ENCODE measurements at regions not wholly inside any gene's neighbourhood (a gene's known extent, or its start where the extent isn't known, plus 50 kb on each side); places are given as distances from the start of the nearest gene placed in this dataset.
"Not testable (repeated sequence)": the region's sequence is repeated elsewhere in the genome, so short reads cannot be mapped to it uniquely, and the experiment has no call there.

DNA sequence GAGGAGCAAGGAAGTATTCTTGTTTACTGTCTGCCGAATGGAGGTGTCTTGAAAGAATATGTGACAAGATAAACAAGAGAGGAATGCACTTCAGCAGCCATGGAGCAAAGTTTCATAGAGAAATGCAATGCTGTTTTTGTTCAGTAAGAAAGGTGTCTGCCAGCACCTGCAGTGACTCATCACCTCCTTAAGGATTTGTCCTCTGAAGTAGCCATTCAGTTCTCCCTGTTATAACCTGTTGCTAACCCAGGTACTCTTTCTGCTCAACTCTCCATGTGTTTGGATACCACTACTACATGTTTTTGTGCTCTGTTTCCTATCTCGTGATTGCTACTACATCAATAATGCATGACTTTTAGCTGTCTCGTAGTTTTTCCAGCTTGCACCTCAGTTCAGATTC is 328.9 kb downstream of the CHL1 start:
- DNase-seq: no peak

DNA sequence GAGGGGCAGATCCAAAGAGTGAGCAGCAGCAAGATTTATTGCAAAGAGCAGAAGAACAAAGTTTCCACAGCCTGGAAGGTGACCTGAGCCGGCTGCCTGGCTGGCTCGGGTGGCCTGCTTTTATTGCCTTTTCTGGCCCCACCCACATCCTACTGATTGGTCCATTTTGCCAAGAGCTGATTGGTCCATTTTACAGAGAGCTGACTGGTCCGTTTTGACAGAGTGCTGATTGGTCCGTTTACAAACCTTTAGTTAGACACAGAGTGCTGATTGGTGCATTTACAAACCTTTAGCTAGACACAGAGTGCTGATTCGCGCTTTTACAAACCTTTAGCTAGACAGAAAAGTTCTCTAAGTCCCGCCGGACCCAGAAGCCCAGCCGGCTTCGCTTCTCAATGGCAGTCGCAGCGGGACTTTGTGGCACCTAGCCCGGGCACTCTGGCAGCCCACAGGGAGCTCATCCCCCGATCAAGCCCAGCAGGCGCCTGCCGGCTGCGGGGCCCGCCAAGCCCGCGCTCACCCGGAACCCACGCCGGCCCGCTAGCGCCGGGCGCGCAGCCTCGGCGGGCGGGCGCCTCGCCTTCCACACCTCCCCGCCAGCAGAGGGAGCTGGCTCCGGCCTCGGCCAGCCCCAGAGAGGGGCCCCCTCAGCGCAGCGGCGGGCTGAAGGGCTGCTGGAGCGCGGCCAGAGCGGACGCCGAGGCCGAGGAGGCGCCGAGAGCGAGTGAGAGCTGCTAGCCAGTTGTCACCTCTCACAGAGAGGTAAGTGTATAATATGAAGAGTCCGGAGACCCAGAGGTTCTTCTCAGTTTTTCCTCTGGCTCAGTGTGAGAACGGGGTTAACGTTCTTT is 339.2 kb downstream of the CHL1 start:
- DNase-seq: no peak

DNA sequence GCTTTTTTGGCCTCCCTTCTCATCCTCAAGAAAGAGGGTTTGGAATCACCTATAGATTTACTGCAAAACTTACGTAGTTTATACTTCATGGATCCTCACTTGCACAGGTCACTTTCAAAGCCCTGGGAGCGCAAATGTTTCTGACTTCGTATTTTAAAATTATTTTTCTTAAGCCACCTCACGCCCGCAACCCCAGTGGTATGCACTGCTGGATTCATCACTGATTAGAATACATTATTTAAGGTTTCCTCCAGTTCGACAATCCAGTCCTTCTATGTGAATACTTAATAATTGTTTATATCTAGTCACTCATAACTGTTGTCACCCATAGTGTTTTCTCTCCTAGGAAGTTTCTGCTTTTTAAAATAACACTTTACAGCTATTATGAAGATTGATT is 339.9 kb downstream of the CHL1 start:
- no peak for DNase-seq

DNA sequence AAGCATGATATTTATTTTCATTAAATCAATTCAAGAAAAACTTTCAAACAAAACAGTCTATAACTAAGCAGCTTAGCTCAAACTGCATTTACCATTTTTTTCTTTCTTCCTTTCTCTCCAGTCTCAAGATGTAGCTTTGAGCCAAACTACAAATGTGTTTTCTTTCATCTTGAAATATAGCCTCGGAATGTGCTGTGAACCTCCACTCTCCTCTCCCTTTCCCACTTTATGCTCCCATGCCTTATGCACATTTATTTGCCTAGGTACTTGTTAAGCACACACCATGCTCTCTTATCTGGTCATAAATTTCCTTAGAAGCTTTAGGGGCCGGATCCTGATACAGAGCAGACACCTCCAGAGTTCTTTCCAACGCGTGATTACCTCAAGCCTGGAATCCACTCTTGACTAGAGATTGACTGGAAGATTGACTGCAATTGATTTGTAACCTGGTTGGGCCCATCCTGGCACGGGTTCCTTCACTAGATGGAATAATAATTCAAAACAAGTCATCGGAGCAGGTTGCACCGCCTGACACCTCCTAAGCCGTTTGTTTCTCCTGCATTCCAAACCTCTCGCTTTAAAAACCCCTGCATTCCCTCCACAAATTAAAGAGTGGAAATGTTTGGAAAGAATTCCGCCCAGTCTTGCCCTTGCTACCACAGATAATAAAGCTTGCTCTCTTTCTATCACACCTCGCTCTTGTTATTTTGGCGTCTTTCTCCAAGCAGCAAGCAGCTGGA is 344.7 kb downstream of the CHL1 start:
- DNase-seq: no peak

DNA sequence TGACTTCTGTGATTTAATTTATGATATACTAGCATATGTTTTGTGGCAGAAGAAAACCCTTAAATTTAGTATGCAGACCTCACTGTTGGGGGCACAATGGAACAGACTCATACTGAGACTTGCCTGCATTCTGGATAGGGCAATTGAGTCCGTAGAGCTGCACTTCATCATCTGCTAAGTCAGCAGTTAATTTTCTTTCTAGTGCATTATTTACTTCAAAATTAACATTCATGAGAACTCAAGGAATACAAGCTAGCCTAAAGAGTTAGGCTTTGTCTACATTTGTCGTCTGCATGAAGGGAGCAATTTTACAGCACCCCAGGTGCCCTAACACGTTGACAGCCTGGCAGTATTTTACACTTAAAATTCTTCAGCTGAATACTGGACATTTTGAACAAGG is 345.5 kb downstream of the CHL1 start:
- no peak for DNase-seq

DNA sequence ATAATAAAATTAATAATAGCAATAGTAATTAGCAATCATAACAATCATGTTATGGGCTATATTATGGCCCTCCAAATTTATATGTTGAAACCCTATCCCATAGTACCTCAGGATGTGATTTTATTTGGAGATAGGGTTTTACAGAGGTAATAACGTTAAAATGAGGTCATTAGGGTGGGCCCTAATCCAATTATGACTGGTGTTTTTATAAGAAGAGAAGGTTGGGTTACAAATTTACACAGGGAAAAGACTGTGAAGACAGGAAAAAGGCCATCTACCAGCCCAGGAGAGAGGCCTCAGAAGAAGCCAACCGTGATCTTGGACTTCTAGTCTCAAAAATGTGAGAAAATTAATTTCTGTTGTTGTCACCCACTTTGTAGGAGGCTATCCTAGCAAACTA is 353.1 kb downstream of the CHL1 start:
- no peak for DNase-seq

DNA sequence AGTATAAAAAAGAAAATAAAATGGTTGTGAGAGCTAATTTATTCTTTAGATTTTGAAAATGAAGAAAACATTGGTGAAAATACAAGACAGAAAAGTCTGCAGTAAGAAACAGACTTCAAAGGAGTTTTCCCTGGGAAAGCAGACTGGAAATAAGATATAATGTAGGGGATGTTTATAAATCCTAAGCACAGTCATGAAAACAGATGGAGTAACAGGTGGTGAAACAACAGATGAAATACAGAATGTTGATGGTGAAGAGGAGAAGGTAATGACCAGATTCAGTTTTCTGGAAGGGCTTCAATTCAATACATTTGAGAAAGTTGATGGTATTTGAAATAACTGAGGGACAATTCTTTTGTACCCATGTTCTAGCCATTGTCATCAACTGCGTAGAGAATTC is 353.9 kb downstream of the CHL1 start:
- DNase-seq: no peak

DNA sequence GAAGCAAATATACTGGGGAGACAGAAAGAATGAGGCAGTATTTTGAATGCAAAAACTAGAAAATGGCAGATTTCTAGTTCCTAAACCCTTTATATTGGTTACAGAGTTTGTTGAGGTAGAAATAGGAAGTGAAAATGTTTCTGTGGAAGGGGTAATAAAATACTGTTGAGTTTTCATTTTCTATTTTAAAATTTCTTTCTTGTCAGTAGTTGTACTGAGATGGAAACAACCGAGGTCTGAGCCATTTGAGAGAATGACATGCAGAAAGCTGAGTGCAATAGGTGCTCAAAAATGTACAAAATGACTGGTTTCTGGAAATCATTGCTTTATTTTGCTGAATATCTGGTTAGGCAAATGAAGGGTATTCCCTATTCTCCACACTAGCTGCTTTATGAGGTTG is 361.4 kb downstream of the CHL1 start:
- no peak for DNase-seq

DNA sequence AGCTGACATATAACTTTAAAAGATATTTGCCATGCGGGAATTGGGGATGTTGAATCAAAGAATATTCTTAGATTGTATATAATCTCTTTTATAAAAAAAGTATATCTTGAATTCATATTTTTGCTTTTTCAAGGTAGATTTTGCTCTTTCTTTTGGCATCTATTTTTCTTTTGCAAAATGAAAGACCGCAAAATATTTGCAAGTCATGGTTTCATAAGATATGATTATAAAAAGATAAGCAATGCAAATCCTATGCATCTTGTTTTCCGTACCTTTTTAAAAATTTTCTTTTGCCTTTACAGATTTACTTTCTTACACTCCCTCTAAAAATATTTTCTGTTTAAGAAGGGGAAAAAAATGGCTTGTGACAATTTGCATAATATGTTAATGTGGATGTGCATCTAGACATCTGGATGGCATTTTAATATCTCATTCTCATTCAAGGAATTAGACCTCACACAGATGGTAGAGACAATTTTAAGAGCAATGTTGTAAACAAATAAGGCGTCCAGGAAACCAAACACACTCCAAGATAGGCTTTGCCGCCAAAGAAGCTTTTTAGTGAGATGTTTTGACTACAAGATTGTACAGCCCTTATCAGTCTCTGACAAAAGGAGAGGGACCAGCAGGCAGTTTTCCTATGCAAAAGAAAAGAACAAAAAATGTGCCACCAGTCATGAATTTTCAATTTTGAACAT is 371.1 kb downstream of the CHL1 start:
- no peak for DNase-seq

DNA sequence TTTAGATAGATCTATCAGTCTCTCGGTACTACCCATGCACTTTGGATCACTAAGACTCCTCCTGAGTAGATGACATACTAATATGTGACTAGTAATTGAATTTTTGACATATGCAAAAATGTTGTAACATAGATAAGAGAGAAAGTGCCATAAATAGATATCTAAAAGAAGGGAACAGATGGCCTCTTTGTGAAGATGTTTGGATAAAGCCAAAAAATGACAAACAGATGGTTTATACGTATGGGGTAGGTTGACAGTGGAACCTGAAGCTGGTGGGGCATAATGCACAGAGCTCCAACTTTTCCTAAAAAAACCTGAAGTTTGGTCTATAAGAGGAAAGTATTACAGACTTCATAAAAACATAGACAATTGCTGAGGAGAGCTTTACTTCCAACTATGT is 383.0 kb downstream of the CHL1 start:
- not testable (repeated sequence) for DNase-seq

DNA sequence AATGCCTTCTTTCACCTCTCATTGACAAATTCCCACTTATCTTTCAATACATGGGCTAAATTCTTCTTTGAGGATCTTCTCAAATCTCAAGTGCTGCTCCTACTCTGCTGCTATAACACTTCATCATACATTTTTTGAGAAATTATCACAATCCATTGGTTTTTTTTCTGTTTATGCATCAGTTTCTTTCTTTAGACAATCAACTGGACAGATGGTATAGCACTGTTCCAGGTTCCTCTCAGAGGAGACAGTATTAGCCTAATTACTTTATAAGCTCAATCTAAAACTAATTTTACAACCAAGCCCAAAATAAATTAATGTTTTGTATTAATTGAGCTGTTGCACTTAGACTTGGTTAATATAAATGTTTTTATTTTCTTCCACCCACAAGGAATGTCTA is 392.5 kb downstream of the CHL1 start:
- not testable (repeated sequence) for DNase-seq

DNA sequence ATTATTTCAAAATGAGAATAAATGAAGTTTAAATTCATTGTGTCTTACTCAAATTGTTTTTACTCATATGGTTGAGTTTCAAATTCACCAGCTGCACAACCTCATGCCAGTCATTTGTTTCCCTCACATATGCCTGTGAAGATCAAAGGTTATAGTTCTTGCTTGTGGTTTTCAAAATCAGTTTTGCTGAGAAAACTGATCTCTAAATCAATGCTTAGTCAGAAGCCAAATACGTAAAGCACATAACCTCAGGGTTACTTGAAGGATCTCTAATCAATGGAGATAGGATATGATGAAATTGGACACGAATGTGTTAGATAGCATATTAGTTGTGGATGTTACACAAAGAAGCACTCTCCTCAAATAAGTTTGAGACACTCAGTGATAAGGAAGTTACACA is 400.7 kb downstream of the CHL1 start:
- not testable (repeated sequence) for DNase-seq

DNA sequence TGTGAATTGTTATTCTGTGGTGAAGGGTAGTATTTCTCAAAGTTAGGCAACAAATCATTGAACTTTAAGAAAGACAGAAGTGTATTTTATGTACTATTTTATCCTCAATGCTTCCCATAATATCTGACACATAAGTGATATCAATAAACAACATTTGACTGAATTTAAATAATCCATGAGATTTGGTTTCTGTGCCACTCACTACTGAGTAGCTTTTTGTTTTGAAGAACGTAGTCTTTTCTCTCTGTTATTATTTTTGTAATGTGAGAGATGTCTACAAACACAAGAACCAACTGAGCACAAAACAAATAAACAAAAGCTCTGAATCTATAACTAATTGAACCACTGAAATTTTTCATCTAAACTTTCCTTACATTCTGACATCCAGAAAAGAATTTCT is 401.2 kb downstream of the CHL1 start:
- DNase-seq: not testable (repeated sequence)

DNA sequence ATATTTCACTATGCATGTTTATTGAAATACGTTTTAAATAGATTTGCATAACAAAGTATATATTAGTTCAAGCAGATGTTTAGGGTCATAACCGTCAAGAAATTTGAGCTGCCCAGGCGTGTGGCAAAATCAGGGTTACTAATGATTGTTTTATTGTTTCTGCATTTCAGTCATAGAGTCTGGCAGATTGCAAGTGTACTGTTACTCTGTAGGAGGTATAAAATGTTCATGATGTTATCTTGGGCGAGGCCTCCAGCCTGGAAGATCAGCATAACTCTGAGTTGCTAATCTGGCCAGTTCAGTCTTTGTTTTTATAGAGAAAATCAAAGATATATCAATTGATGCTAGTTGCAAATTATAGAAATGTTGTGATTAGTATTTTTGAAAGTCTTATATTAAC is 410.9 kb downstream of the CHL1 start:
- not testable (repeated sequence) for DNase-seq

DNA sequence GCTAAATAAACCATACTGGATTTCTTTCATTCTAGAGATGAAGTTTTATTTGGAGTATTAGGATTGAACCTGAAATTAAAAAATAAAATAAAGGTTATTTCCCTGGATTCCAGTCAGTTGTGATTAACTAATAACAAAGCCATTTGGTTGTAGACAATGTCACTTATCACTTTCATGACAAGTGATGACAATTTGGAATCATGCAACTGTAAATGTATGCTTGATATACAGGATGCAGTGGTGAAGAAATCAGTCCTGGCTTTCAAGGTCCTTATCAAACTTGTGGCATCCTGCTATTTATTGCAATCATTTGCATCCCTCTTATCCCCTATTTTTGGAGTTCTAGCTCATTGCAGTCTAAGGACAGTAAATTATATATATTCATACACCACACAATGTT is 425.2 kb downstream of the CHL1 start:
- no peak for DNase-seq

DNA sequence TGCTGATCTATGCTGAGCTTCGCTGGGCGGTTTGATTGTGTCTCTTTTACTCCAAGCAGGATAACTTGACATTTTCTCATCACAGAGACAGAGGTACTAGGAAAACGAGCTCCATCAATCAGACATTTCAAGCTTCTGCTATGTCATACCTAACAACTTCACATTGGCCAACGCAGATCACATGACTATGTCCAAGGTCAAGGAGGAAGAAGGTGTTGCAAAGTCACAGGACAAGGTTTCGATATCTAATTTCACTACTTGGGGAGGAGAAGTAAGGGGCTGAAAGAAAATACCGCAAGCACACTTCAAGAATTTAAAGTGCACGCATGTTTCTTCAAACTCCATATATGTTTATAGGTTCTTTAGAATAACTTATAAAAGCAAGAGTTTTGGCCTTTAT is 425.8 kb downstream of the CHL1 start:
- no peak for DNase-seq

DNA sequence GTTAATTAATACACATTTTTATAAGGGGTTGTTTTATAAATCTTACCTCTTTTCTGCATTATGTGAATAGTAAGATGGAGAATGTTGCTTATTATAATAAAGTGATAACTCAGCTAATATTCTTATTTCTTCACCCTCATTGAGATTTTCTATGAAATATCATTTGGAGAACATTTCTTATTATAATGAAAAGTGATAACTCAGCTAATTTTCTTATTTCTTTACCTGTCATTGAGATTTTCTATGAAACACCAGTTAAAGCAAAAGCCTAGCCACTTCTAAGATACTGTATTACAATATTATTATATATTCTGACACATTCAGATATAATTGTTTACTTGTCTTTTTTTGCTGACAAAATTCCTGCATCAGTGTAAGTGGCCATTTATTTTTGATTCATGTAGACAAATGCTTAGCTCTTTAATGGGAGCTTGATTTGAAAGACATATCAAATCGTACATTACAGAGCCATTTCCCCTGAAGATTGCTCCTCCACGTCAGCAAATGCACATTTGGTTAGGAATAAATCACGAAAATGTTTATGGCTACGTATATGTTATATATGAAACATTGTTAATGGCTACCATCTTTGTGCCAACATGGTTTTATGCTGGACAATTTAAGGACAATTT is 427.5 kb downstream of the CHL1 start:
- DNase-seq: no peak

DNA sequence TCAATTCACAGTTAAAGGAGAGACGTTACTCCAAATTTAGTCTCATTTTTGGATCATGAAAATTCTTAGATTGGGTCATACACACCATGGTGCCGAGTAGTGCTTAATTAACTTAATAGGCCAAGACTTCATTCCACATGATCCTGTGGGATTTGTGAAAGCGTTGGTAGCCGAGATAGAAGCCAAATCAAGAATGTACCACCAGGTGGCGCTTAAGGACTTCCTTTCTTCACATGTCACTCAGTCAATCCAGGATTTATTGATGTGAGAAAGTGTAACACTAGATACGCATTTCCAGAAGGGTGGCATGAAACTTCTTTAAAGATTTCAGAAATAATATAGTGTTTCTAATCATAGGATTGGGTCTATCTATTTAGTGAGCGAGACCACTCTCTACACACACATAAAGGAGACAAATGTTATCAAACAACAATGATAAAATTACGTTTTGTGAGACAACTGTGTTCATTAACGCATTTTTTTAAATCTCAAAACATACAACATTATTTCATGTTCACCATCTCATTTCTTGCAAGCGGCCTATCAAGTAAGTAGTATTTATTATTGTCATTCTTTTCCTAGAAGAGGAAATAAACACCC is 436.1 kb downstream of the CHL1 start:
- DNase-seq: peak; percentile 21

DNA sequence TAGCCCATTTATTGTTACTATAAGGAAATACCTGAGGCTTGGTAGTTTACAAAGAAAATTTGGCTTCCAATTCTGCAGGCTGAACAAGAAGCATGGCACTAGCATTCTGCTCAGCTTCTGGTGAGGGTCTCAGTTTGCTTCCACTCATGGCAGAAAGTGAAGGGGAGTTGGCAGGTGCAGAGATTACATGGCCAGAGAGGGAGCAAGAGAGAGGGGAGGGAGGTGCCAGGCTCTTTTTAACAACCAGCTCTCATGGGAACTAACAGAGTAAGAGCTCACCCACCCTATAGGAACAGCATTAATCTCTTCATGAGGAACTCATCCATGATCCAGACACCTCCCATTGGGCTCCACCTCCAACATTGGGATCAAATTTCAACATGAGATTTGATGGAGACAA is 437.9 kb downstream of the CHL1 start:
- no peak for DNase-seq

DNA sequence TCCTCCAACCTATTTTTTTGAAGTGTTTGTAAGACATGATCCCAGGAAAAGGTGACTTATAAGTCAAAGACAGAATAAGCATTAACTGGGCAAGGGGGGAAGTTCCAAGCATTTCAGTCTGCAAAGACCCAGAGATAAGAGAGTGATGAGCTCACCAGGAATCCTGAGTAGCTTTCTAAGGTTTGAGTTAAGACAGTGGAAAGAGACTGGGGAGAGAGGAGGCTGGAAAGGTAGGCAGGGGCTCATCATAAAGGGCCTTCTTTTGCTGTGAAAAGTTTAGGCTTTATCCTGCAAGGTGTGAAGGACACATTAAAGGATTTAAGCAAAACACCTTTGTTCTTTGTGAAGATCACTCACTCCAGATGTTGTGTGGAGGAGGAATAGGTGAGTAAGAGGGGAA is 438.8 kb downstream of the CHL1 start:
- DNase-seq: no peak

DNA sequence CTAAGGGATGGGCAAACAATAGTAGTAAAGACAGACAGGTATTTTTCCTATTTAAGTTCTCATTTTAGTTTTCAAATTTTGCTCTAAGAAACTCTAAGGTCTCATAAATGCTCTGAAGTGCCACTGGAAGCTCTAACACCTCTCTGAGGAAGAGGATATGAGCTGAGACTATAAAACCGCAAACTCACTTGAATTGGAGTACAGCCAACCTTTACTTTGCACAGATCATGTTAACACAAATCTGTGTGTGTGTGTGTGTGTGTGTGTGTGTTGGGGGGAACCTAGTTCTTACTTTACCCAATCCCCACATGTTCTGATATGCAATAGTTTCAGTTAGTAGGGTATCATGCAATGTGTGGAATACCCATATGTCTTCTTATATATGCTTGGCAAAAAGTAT is 446.8 kb downstream of the CHL1 start:
- no peak for DNase-seq

DNA sequence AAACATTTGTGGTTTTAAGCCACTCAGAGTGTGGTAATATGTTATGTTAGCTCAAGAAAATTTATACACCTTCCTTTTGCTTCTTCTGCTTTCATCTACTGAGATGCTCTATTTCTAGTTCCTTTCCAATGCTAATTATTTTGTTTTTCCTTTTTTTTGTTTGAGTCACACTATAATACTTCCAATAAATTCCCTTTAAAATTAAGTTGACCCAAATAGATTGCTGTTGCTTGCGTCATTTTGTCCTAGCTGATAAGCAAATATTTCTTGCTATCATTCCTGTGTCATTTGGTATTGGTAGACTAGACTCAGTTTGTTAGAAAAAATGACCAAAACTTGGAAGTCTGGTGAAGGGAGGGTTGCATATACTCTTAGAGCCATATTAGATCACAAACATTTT is 437.0 kb upstream of the CNTN6 start:
- DNase-seq: no peak

DNA sequence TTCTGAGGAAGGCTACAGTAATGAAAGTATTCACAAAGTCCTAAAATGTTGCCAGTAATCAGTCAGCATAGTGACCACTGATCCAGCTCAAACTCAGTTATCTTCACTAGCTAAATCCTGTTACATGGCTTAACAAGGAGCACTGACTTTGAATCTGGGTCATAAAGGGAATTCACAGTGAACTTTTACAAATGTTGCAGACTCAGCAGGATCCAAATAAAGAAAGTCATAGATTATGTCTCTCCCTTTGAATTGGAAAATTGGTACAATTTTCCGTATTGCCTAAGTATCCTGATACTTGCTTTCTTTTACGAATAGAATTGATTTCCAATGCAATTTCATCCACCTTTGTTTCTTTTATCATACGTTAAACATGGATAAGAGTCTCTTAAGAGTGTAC is 431.5 kb upstream of the CNTN6 start:
- no peak for DNase-seq
